ENCODE measurements at regions not wholly inside any gene's neighbourhood (a gene's known extent, or its start where the extent isn't known, plus 50 kb on each side); places are given as distances from the start of the nearest gene placed in this dataset.

GRCh38 chr3:194028434-194029004, 107.4 kb upstream of the HES1 start:
- Histone ChIP-seq H3K9me1 (ENCODE audit: control insufficient read depth, extremely low read depth, insufficient read depth, low read length) (no peaks in the 10 kb centered on the region), H2AFZ (ENCODE audit: control insufficient read depth, low read length) (no peak overlapping the region), H3K4me1 (ENCODE audit: control insufficient read depth, extremely low read depth, insufficient read depth, low read length) (no peaks in the 10 kb centered on the region), H4K20me1 (ENCODE audit: control insufficient read depth, extremely low read depth, insufficient read depth, low read length) (no peaks in the 10 kb centered on the region), H3K9me3 (ENCODE audit: control insufficient read depth, low read depth, low read length) (no peaks in the 10 kb centered on the region), H3K27ac (ENCODE audit: control insufficient read depth, insufficient read depth, low read length) (no peak overlapping the region), H3K27me3 (ENCODE audit: control insufficient read depth, extremely low read depth, insufficient read depth, low read length) (peaks cover 14% of the 10 kb centered on the region), H3K36me3 (ENCODE audit: control insufficient read depth in 2 of 2, extremely low read depth in 1 of 2, insufficient read depth in 2 of 2, low read length in 2 of 2) (no peaks in the 10 kb centered on the region), H3K79me2 (ENCODE audit: control insufficient read depth, insufficient read depth, low read length) (no peaks in the 10 kb centered on the region), H3K4me3 (ENCODE audit: control insufficient read depth in 2 of 3, extremely low read depth in 1 of 3, insufficient read depth in 2 of 3, low read depth in 1 of 3, low read length in 3 of 3) (no peak overlapping the region), H3K9ac (ENCODE audit: control insufficient read depth, extremely low read depth, insufficient read depth, low read length) (no peak overlapping the region), H3K4me2 (ENCODE audit: control insufficient read depth, extremely low read depth, insufficient read depth, low read depth, low read length) (no peak overlapping the region)
- TF ChIP-seq, protein P1, sequence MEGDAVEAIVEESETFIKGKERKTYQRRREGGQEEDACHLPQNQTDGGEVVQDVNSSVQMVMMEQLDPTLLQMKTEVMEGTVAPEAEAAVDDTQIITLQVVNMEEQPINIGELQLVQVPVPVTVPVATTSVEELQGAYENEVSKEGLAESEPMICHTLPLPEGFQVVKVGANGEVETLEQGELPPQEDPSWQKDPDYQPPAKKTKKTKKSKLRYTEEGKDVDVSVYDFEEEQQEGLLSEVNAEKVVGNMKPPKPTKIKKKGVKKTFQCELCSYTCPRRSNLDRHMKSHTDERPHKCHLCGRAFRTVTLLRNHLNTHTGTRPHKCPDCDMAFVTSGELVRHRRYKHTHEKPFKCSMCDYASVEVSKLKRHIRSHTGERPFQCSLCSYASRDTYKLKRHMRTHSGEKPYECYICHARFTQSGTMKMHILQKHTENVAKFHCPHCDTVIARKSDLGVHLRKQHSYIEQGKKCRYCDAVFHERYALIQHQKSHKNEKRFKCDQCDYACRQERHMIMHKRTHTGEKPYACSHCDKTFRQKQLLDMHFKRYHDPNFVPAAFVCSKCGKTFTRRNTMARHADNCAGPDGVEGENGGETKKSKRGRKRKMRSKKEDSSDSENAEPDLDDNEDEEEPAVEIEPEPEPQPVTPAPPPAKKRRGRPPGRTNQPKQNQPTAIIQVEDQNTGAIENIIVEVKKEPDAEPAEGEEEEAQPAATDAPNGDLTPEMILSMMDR (optimal IDR thresholded peaks at IDR 0.05 in 1 of 3, IDR thresholded peaks at IDR 0.05 in 1 of 3, conservative IDR thresholded peaks at IDR 0.05 in 1 of 3; ENCODE audit: extremely low read depth in 1 of 3, insufficient read depth in 2 of 3, low read length in 3 of 3) = no peak
- no peak for TF ChIP-seq EZH2 (IDR thresholded peaks at IDR 0.05; ENCODE audit: low read length)
- dilution Hi-C loops (cut with MboI; ENCODE audit: extremely low pct_ligation_motif_present, low sequenced_read_pairs) = no loop called here
- FAIRE-seq (no peak), DNase-seq (ENCODE audit: low read depth, low spot score) (no peak)

DNA sequence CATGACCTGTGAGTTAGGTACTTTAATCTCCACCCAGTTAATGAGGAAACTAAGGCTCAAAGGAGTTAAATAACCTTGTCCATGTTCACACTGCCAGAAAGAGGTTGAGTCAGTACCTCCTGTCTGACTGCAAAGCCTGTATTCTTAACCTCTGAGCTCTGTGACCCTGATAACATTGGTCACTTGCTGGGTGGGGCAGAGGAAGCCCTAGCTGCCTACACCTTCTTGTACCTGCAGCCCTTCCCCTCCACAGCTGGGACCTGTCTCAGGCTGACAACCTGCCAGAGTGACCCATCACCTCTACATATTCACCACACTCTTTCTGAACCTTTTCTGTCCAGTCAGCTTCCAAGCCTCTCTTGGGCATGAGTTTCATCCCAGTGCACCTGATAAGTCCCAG, 106.1 kb upstream of the HES1 start:
- Histone ChIP-seq H3K9ac (ENCODE audit: control insufficient read depth, extremely low read depth, insufficient read depth, low read length) (no peak overlapping the region), H3K9me1 (ENCODE audit: control insufficient read depth, extremely low read depth, insufficient read depth, low read length) (no peaks in the 10 kb centered on the region), H4K20me1 (ENCODE audit: control insufficient read depth, extremely low read depth, insufficient read depth, low read length) (no peaks in the 10 kb centered on the region), H3K4me1 (ENCODE audit: control insufficient read depth, extremely low read depth, insufficient read depth, low read length) (no peaks in the 10 kb centered on the region), H3K4me3 (ENCODE audit: control insufficient read depth in 2 of 3, extremely low read depth in 1 of 3, insufficient read depth in 2 of 3, low read depth in 1 of 3, low read length in 3 of 3) (no peak overlapping the region), H3K27ac (ENCODE audit: control insufficient read depth, insufficient read depth, low read length) (no peak overlapping the region), H3K9me3 (ENCODE audit: control insufficient read depth, low read depth, low read length) (no peaks in the 10 kb centered on the region), H3K79me2 (ENCODE audit: control insufficient read depth, insufficient read depth, low read length) (no peaks in the 10 kb centered on the region), H3K4me2 (ENCODE audit: control insufficient read depth, extremely low read depth, insufficient read depth, low read depth, low read length) (no peak overlapping the region), H2AFZ (ENCODE audit: control insufficient read depth, low read length) (no peak overlapping the region), H3K36me3 (ENCODE audit: control insufficient read depth in 2 of 2, extremely low read depth in 1 of 2, insufficient read depth in 2 of 2, low read length in 2 of 2) (no peaks in the 10 kb centered on the region), H3K27me3 (ENCODE audit: control insufficient read depth, extremely low read depth, insufficient read depth, low read length) (peaks cover 14% of the 10 kb centered on the region)
- dilution Hi-C loops (cut with MboI; ENCODE audit: extremely low pct_ligation_motif_present, low sequenced_read_pairs) = no loop called here
- TF ChIP-seq EZH2 (IDR thresholded peaks at IDR 0.05; ENCODE audit: low read length) = no peak
- TF ChIP-seq, protein P1 (optimal IDR thresholded peaks at IDR 0.05 in 1 of 3, IDR thresholded peaks at IDR 0.05 in 1 of 3, conservative IDR thresholded peaks at IDR 0.05 in 1 of 3; ENCODE audit: extremely low read depth in 1 of 3, insufficient read depth in 2 of 3, low read length in 3 of 3) = no peak
- FAIRE-seq = no peak
- no peak for DNase-seq (ENCODE audit: low read depth, low spot score)

All from keratinocyte (primary cell).